Stomach (tissue), 4 donors: ENCODE measurements at regions not wholly inside any gene's neighbourhood (a gene's known extent, or its start where the extent isn't known, plus 50 kb on each side); places are given as distances from the start of the nearest gene placed in this dataset.
"Not testable (repeated sequence)": the region's sequence is repeated elsewhere in the genome, so short reads cannot be mapped to it uniquely, and the experiment has no call there.

Experiments
- POLR2AphosphoS5 ChIP-seq, 3 donors: sonication (generic); formaldehyde crosslinking; IDR thresholded peaks; one replicate each; pipeline ENCODE4 v1.6.1; 2016; ENCODE audit warnings: antibody characterized with exemption in 3 of 3
- TF ChIP-seq, protein P1 (sequence below), 7 experiments: fragments of 450-650 bp in 4 of 7; fragments of 200-600 bp in 3 of 7; sonication (generic) in 3 of 7; IDR thresholded peaks; one replicate each; pipeline ENCODE4 v1.5.1; 2016 to 2019; ENCODE audit warnings: antibody characterized with exemption in 7 of 7, control low read depth in 2 of 7, mild to moderate bottlenecking in 1 of 7

DNA sequence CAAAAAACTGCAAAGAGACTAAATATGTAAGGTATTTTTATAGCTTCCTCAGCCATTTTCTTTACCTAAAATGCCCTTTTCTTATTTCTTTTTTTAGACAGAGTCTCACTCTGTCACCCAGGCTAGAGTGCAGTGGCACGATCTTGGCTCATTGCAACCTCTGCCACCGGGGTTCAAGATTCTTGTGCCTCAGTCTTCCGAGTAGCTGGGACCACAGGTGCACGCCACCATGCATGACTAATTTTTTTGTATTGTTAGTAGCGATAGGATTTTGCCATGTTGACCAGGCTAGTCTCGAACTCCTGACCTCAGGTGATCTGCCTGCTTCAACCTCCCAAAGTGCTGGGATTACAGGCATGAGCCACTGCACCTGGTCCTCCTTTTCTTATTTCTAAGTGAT lies 99.4 kb upstream of the CHD1 start:
- TF ChIP-seq, protein P1, sequence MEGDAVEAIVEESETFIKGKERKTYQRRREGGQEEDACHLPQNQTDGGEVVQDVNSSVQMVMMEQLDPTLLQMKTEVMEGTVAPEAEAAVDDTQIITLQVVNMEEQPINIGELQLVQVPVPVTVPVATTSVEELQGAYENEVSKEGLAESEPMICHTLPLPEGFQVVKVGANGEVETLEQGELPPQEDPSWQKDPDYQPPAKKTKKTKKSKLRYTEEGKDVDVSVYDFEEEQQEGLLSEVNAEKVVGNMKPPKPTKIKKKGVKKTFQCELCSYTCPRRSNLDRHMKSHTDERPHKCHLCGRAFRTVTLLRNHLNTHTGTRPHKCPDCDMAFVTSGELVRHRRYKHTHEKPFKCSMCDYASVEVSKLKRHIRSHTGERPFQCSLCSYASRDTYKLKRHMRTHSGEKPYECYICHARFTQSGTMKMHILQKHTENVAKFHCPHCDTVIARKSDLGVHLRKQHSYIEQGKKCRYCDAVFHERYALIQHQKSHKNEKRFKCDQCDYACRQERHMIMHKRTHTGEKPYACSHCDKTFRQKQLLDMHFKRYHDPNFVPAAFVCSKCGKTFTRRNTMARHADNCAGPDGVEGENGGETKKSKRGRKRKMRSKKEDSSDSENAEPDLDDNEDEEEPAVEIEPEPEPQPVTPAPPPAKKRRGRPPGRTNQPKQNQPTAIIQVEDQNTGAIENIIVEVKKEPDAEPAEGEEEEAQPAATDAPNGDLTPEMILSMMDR (IDR thresholded peaks at IDR 0.05), result not testable (repeated sequence)
- not testable (repeated sequence) for TF ChIP-seq POLR2AphosphoS5 (IDR thresholded peaks at IDR 0.05)
